Nephron progenitor cell (in vitro differentiated cells): ENCODE measurements at regions not wholly inside any gene's neighbourhood (a gene's known extent, or its start where the extent isn't known, plus 50 kb on each side); places are given as distances from the start of the nearest gene placed in this dataset.

Source experiments
- DNase-seq: peaks from one replicate; pipeline ENCODE4 v3.0.0; 2021
- H3K27ac Mint-ChIP-seq: 2 replicates; pipeline ENCODE4 v1.8.0; 2021; ENCODE audit warnings: mild to moderate bottlenecking, moderate library complexity, mixed read lengths
- H3K27me3 Mint-ChIP-seq: 2 replicates; pipeline ENCODE4 v1.8.0; 2021; ENCODE audit warnings: mild to moderate bottlenecking, low read depth, mixed read lengths; ENCODE audit not compliant: poor library complexity
- H3K36me3 Mint-ChIP-seq: 2 replicates; pipeline ENCODE4 v1.8.0; 2021; ENCODE audit warnings: low read depth, mixed read lengths
- H3K4me1 Mint-ChIP-seq: 2 replicates; pipeline ENCODE4 v1.8.0; 2021; ENCODE audit warnings: mixed read lengths
- H3K4me3 Mint-ChIP-seq: 2 replicates; pipeline ENCODE4 v1.8.0; 2021; ENCODE audit warnings: mild to moderate bottlenecking, moderate library complexity, mixed read lengths
- H3K9me3 Mint-ChIP-seq: 2 replicates; pipeline ENCODE4 v1.8.0; 2021; ENCODE audit warnings: mild to moderate bottlenecking, moderate library complexity, mixed read lengths
- CTCF ChIP-seq: fragments of 200-600 bp; sonication (generic); IDR thresholded peaks from 2 replicates; pipeline ENCODE4 v1.5.0; 2021; ENCODE audit warnings: antibody characterized with exemption

- H3K4me3 Mint-ChIP-seq, result no peak overlapping the region
- peaks cover 38% of the 10 kb centered on the region for H3K4me1 Mint-ChIP-seq
- H3K27me3 Mint-ChIP-seq, result no peaks in the 10 kb centered on the region
- TF ChIP-seq CTCF, result no peak
- no peaks in the 10 kb centered on the region for H3K9me3 Mint-ChIP-seq
- no peaks in the 10 kb centered on the region for H3K36me3 Mint-ChIP-seq
- DNase-seq, result no peak
- H3K27ac Mint-ChIP-seq, result no peak overlapping the region
Observed at GRCh38 chr2:16869711-16870110, 204.1 kb upstream of the CYRIA start.

- Mint-ChIP-seq H3K4me1 (no peaks in the 10 kb centered on the region), H3K4me3 (no peak overlapping the region), H3K36me3 (no peaks in the 10 kb centered on the region), H3K27ac (no peak overlapping the region), H3K9me3 (peaks cover 11% of the 10 kb centered on the region), H3K27me3 (no peaks in the 10 kb centered on the region)
- DNase-seq, result no peak
- TF ChIP-seq CTCF, result no peak
Observed at GRCh38 chr2:16862471-16862870, 196.8 kb upstream of the CYRIA start.

GRCh38 chr2:16861530-16861929 is 195.9 kb upstream of the CYRIA start:
- H3K9me3 Mint-ChIP-seq, result peaks cover 11% of the 10 kb centered on the region
- H3K4me1 Mint-ChIP-seq, result no peaks in the 10 kb centered on the region
- TF ChIP-seq CTCF, result no peak
- H3K36me3 Mint-ChIP-seq, result no peaks in the 10 kb centered on the region
- H3K4me3 Mint-ChIP-seq, result no peak overlapping the region
- H3K27ac Mint-ChIP-seq, result no peak overlapping the region
- no peak for DNase-seq
- H3K27me3 Mint-ChIP-seq, result no peaks in the 10 kb centered on the region

- peaks cover 11% of the 10 kb centered on the region for H3K9me3 Mint-ChIP-seq
- H3K27me3 Mint-ChIP-seq, result no peaks in the 10 kb centered on the region
Observed at GRCh38 chr2:16861111-16861510, 195.5 kb upstream of the CYRIA start.

GRCh38 chr2:16860627-16861026 is 195.0 kb upstream of the CYRIA start:
- Mint-ChIP-seq H3K4me3 (no peak overlapping the region), H3K9me3 (peaks cover 11% of the 10 kb centered on the region), H3K36me3 (no peaks in the 10 kb centered on the region), H3K4me1 (no peaks in the 10 kb centered on the region), H3K27me3 (no peaks in the 10 kb centered on the region), H3K27ac (no peak overlapping the region)
- TF ChIP-seq CTCF, result no peak
- DNase-seq, result no peak

More at GRCh38 chr2:16861111-16861510, 195.5 kb upstream of the CYRIA start:
- DNase-seq, result no peak
- H3K4me3 Mint-ChIP-seq, result no peak overlapping the region
- H3K4me1 Mint-ChIP-seq, result no peaks in the 10 kb centered on the region
- H3K36me3 Mint-ChIP-seq, result no peaks in the 10 kb centered on the region
- H3K27ac Mint-ChIP-seq, result no peak overlapping the region
- no peak for TF ChIP-seq CTCF

- Mint-ChIP-seq H3K4me1 (no peaks in the 10 kb centered on the region), H3K36me3 (no peaks in the 10 kb centered on the region), H3K27me3 (peaks cover 2% of the 10 kb centered on the region), H3K27ac (no peak overlapping the region), H3K4me3 (no peak overlapping the region), H3K9me3 (peaks cover 11% of the 10 kb centered on the region)
- no peak for TF ChIP-seq CTCF
- DNase-seq, result no peak
Observed at GRCh38 chr2:16855183-16855582, 189.5 kb upstream of the CYRIA start.
